Esophagus squamous epithelium (tissue), 5 donors: ENCODE measurements at regions not wholly inside any gene's neighbourhood (a gene's known extent, or its start where the extent isn't known, plus 50 kb on each side); places are given as distances from the start of the nearest gene placed in this dataset.
"Not testable (repeated sequence)": the region's sequence is repeated elsewhere in the genome, so short reads cannot be mapped to it uniquely, and the experiment has no call there.

Source experiments
- DNase-seq: peaks from one replicate; lab custom pipeline; 2025; lab: John Stamatoyannopoulos, UW
- H3K27ac ChIP-seq, 4 donors: fragments of 200-600 bp; sonication (generic); one replicate each; pipeline ENCODE4 v1.5.1; 2016 to 2019; ENCODE audit warnings: mild to moderate bottlenecking in 1 of 4
- H3K27me3 ChIP-seq, 4 donors: fragments of 200-600 bp; sonication (generic); 1 replicate in 3 of 4; 2 replicates in 1 of 4; pipeline versions ENCODE4 v1.5.1 to v1.6.0; 2017 to 2021; ENCODE audit warnings: antibody characterized with exemption in 1 of 4
- H3K36me3 ChIP-seq, 3 donors: fragments of 200-600 bp; sonication (generic); one replicate each; pipeline ENCODE4 v1.5.1; 2016 to 2019
- H3K4me1 ChIP-seq, 3 donors: fragments of 200-600 bp; sonication (generic); one replicate each; pipeline ENCODE4 v1.5.1; 2017 to 2019
- H3K4me3 ChIP-seq, 4 donors: fragments of 200-600 bp; sonication (generic); 1 replicate in 3 of 4; 2 replicates in 1 of 4; pipeline ENCODE4 v1.5.1; 2016 to 2019; ENCODE audit warnings: mild to moderate bottlenecking in 2 of 4, moderate library complexity in 1 of 4
- H3K9me3 ChIP-seq, 3 donors: fragments of 200-600 bp; sonication (generic); one replicate each; pipeline ENCODE4 v1.5.1; 2016 to 2019
- POLR2A ChIP-seq, 4 donors: fragments of 450-650 bp; IDR thresholded peaks; one replicate each; pipeline ENCODE4 v1.6.1; 2017; ENCODE audit warnings: antibody characterized with exemption in 4 of 4, mild to moderate bottlenecking in 4 of 4, moderate library complexity in 3 of 4
- WGBS, 2 donors: methylation state at CpG; one replicate each; pipeline ENCODE4 v1.1.5; 2018; 5-methylcytosine and 5-hydroxymethylcytosine counted together
- intact Hi-C: fragments of 100-400 bp; cut with DNase I; formaldehyde crosslinking; loops from one replicate; pipeline ENCODE4 v1.15.0; 2022
- TF ChIP-seq, protein P1 (sequence below), 6 experiments: fragments of 450-650 bp in 4 of 6; fragments of 200-600 bp in 2 of 6; sonication (generic) in 2 of 6; IDR thresholded peaks; one replicate each; pipeline ENCODE4 v1.5.1; 2016 to 2019; ENCODE audit warnings: antibody characterized with exemption in 6 of 6, mild to moderate bottlenecking in 4 of 6, moderate library complexity in 4 of 6
- donor health status: DM: yes; HTN: yes; CAD: no.

DNA sequence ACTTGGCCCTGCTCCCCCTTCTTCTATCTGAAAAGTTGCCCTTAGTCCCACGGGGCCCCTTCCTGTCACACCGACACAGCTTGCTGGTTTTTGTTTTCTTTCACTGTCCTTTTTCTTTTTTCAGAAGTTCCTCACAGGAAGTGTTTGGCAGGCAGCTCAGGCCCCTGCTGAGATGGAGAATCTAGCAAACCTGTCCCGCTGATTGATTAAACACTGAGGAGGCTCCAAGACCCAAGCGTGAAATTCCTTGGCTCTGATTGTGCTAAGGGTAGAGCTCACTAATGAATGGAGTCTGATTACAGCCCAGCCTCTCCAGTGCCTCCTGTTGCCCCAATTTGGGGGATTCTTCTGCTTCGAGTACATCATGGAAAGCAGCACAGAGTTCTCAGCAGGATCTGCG lies 365.9 kb upstream of the MEX3C start:
- no peak overlapping the region for H3K27ac ChIP-seq
- H3K36me3 ChIP-seq: no peaks in the 10 kb centered on the region
- H3K27me3 ChIP-seq: peaks cover 0 to 4% (median 0%) of the 10 kb centered on the region in 4 donors
- no peak overlapping the region for H3K4me3 ChIP-seq
- TF ChIP-seq POLR2A (IDR thresholded peaks at IDR 0.05): no peak
- TF ChIP-seq, protein P1, sequence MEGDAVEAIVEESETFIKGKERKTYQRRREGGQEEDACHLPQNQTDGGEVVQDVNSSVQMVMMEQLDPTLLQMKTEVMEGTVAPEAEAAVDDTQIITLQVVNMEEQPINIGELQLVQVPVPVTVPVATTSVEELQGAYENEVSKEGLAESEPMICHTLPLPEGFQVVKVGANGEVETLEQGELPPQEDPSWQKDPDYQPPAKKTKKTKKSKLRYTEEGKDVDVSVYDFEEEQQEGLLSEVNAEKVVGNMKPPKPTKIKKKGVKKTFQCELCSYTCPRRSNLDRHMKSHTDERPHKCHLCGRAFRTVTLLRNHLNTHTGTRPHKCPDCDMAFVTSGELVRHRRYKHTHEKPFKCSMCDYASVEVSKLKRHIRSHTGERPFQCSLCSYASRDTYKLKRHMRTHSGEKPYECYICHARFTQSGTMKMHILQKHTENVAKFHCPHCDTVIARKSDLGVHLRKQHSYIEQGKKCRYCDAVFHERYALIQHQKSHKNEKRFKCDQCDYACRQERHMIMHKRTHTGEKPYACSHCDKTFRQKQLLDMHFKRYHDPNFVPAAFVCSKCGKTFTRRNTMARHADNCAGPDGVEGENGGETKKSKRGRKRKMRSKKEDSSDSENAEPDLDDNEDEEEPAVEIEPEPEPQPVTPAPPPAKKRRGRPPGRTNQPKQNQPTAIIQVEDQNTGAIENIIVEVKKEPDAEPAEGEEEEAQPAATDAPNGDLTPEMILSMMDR (IDR thresholded peaks at IDR 0.05): no peak
- intact Hi-C loops: no loop called here
- H3K9me3 ChIP-seq: no peaks in the 10 kb centered on the region
- no peak for DNase-seq
- WGBS, 2 donors: 37 to 41% methylated on average over 5 to 6 of the region's 6 CpGs
- H3K4me1 ChIP-seq: no peaks in the 10 kb centered on the region

DNA sequence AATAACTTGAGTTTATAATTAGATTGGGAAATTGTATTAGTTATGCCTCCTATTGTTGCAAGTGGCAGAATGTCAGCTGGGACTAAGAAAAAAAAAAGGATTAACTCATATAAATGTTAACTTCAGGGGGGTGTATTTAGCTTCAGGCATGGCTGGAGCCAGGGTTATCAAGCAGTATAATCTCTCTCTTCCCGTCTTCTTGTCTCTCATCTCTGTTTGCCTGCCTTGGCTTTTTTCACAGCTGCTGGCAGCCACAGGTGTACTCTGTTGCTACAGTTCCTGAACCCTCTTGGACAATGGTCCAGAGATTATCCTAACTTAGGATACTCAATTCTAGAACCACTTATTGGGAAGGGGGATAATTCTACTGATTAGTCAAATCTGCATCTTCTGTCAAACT lies 370.7 kb upstream of the MEX3C start:
- TF ChIP-seq POLR2A (IDR thresholded peaks at IDR 0.05): no peak
- TF ChIP-seq, protein P1 (IDR thresholded peaks at IDR 0.05): no peak
- Histone ChIP-seq H3K4me1 (no peaks in the 10 kb centered on the region), H3K4me3 (no peak overlapping the region), H3K36me3 (no peaks in the 10 kb centered on the region), H3K9me3 (no peaks in the 10 kb centered on the region), H3K27me3 (no peaks in the 10 kb centered on the region), H3K27ac (no peak overlapping the region)
- no peak for DNase-seq
- intact Hi-C loops: no loop called here
- 22 to 50% methylated on average over 1 of the region's 1 CpG for WGBS, 2 donors

DNA sequence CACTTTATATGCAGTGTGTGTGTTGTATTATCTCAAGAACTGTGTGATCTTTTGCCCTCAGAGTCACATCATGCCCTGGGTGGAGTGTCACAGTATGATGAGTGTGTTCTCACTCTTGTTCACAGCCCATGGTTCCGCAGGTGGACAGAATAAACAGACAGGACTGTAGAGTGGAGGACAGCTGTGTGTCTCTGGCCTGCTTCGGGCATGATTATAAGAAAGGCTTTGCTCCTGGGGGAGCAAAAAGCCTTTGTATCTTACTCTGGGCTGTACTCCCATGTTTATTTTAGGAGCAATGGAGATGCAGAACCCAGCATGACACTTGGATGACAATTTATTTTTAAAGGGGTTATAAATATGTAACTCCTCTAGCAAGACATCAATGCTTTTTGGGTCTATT lies 371.7 kb upstream of the MEX3C start:
- H3K27me3 ChIP-seq: no peaks in the 10 kb centered on the region
- H3K9me3 ChIP-seq: no peaks in the 10 kb centered on the region
- TF ChIP-seq, protein P1 (IDR thresholded peaks at IDR 0.05): no peak
- TF ChIP-seq POLR2A (IDR thresholded peaks at IDR 0.05): no peak
- H3K36me3 ChIP-seq: no peaks in the 10 kb centered on the region
- H3K27ac ChIP-seq: no peak overlapping the region
- H3K4me1 ChIP-seq: no peaks in the 10 kb centered on the region
- WGBS, 2 donors: 44 to 63% methylated on average over 2 of the region's 2 CpGs
- intact Hi-C loops: no loop called here
- no peak overlapping the region for H3K4me3 ChIP-seq
- DNase-seq: no peak

DNA sequence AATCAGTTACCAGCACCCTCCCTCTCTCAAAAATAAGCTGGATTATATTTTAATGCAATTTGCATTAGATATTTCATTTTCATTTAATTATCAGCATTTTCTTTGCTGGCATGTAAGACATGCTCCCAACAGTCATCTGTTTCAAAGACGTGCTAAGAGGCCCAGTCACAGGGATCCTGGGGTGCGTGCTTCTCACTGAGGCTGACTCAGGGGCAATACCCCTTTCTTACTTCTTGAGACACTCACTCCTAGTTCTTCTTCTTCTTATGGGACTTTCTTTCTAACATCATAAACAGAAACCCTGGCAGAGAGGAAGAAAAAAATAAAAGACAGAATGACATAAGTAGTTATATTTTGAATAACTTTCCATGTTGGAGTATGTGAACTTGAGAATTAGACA lies 372.1 kb upstream of the MEX3C start:
- TF ChIP-seq POLR2A (IDR thresholded peaks at IDR 0.05): no peak
- TF ChIP-seq, protein P1 (IDR thresholded peaks at IDR 0.05): no peak
- Histone ChIP-seq H3K4me3 (no peak overlapping the region), H3K27ac (no peak overlapping the region), H3K27me3 (no peaks in the 10 kb centered on the region), H3K36me3 (no peaks in the 10 kb centered on the region), H3K4me1 (no peaks in the 10 kb centered on the region), H3K9me3 (no peaks in the 10 kb centered on the region)
- intact Hi-C loops: no loop called here
- DNase-seq: no peak
- WGBS, 2 donors: 62 to 63% methylated on average over 2 of the region's 2 CpGs

DNA sequence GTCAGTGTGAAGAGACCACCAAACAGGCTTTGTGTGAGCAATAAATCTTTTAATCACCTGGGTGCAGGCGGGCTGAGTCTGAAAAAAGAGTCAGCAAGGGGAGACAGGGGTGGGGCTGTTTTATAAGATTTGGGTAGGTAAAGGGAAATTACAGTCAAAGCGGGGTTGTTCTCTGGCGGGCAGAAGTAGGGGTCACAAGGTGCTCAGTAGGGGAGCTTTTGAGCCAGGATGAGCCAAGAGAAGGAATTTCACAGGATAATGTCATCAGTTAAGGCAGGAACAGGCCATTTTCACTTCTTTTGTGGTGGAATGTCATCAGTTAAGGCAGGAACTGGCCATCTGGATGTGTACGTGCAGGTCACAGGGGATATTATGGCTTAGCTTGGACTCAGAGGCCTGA lies 372.6 kb upstream of the MEX3C start:
- H3K27ac ChIP-seq, intact Hi-C loops, H3K9me3 ChIP-seq, DNase-seq, H3K27me3 ChIP-seq, H3K36me3 ChIP-seq, H3K4me1 ChIP-seq, H3K4me3 ChIP-seq: not testable (repeated sequence)
- 77 to 90% methylated on average over 4 of the region's 4 CpGs for WGBS, 2 donors

DNA sequence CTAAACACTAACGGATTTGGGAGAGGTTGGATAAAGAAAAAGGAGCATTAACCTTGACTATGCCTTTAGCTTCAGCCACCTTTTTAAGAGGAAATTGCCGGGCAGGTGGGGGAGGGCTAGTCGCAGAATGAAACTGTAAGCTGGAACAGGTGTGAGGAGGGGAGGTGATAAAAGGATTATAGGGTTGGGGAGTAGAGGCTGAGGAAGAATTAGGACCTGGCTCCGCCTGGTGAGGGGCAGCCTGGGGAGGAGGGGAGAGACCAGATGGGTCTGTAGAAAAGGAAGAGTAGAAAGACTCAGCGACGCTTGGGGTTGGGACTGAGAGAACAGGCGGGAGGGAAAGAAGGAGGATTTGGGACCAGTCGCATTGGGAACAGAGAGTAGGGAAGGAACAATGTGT lies 376.4 kb upstream of the MEX3C start:
- H3K36me3 ChIP-seq, H3K27me3 ChIP-seq, H3K4me1 ChIP-seq, DNase-seq, H3K27ac ChIP-seq, intact Hi-C loops, H3K4me3 ChIP-seq: not testable (repeated sequence)
- WGBS, 2 donors: 54 to 67% methylated on average over 7 of the region's 8 CpGs
- peaks cover 0 to 11% (median 0%) of the 10 kb centered on the region in 3 donors for H3K9me3 ChIP-seq
